NT2/D1 (cell line): ENCODE measurements at regions not wholly inside any gene's neighbourhood (a gene's known extent, or its start where the extent isn't known, plus 50 kb on each side); places are given as distances from the start of the nearest gene placed in this dataset.
"Not testable (repeated sequence)": the region's sequence is repeated elsewhere in the genome, so short reads cannot be mapped to it uniquely, and the experiment has no call there.

Source experiments
- SUZ12 ChIP-seq: IDR thresholded peaks from 2 replicates; pipeline ENCODE4 v1.6.1; 2011; ENCODE audit not compliant: insufficient read length, insufficient read depth; ENCODE audit errors: extremely low read depth
- YY1 ChIP-seq: IDR thresholded peaks from 2 replicates; pipeline ENCODE4 v1.6.1; 2011; ENCODE audit not compliant: insufficient read length, insufficient read depth
- ZNF274 ChIP-seq: IDR thresholded peaks from 2 replicates; pipeline ENCODE4 v1.6.1; 2011; ENCODE audit warnings: mild to moderate bottlenecking, low read depth, low read length

DNA sequence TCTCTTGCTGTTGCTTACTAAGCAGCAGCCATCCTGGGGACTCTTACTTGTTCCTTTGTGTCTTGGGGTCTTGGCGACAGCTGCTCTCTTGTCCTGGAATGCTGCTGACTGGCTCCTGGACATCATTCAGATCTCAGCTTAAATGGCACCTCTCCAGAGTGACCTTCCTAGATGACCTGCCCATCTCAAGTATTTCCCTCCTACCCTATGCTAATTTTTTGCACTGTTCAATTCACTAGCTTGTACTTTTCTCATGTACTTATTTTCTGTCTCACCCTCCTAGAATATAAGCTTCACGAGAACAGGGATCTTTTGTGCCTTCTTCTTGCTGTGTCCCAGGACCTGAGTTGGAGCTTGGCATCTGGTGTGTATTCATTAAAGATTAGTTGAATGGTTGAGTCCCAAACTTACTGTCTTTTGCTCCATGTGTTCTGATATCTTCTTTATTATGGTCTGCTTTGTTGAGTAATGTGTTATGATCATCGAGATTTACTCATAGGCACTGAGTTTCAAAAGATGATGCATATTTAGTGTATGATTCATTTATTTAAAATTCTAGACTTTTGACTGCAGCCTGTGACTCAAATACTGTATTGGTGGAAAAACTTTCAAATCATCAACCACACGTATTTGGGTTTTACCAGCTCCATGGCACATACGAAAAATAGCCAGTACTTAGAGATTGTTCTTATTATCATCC is 302.1 kb upstream of the PLGLB2 start:
- not testable (repeated sequence) for TF ChIP-seq ZNF274, YY1, SUZ12
